NAMALWA (cell line): ENCODE measurements at regions not wholly inside any gene's neighbourhood (a gene's known extent, or its start where the extent isn't known, plus 50 kb on each side); places are given as distances from the start of the nearest gene placed in this dataset.
"Not testable (repeated sequence)": the region's sequence is repeated elsewhere in the genome, so short reads cannot be mapped to it uniquely, and the experiment has no call there.

Experiments
- DNase-seq: peaks from one replicate; pipeline ENCODE4 v3.0.0-alpha.2; 2015; ENCODE audit warnings: low spot score

DNA sequence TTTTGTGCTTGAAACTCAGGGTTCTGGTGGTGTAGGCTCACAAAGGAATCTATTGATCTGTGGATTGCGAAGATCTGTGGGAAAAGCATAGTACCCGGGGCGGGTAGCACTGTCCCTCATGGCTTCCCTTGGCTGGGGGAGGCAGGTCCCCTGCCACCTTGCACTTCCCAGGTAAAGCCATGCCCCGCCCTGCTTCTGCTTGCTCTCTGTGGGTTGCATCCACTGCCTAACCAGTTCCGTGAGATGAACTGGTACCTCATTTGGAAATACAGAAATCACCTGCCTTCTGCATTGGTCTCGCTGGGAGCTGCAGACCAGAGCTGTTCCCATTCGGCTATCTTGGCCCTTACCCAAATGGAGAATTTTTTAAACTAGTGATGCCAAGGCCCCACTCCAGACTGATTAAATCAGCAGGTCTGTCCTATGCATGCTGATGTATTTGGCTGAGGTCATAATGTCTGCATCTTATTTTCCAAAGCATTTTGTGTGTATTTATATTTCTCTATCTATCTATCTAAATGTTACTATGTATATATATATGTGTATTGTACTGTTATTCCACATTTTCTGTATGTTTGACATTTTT is 65.5 kb upstream of the SLC7A14 start:
- DNase-seq, result no peak

DNA sequence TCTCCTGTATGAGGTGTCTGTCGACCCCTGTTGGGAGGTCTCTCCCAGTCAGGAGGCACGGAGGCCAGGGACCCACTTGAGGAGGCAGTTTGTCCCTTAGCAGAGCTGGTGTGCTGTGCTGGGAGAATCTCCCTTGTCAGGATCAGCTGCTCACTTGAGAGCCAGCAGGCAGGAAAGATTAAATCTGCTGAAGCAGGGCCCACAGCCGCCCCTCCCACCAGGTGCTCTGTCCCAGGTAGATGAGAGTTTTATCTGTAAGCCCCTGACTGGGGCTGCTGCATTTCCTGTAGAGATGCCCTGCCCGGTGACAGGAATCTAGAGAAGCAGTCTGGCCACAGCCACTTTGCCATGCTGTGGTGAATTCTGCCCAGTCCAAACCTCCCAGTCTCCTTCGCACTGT is 64.7 kb upstream of the SLC7A14 start:
- not testable (repeated sequence) for DNase-seq

DNA sequence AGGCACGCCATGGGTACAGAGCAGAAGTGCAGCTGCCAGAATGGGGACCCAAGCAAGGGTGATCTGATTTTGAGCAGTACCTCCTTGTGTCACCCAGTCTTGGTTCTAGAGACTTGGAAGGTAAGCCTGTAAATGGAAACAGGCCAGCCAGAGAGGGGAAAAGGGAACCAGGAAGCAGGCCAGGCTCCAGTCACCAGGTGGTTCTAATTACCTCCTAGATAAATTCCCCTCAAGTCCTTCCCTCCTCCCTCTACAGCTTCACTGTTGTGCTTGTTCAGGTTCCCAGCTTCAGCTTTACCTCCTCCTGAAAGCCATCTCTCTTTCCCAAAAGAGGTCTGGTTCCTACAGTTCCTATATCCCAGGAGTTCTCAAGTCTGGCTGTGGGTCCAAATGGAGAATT is 58.8 kb upstream of the SLC7A14 start:
- DNase-seq, result no peak

DNA sequence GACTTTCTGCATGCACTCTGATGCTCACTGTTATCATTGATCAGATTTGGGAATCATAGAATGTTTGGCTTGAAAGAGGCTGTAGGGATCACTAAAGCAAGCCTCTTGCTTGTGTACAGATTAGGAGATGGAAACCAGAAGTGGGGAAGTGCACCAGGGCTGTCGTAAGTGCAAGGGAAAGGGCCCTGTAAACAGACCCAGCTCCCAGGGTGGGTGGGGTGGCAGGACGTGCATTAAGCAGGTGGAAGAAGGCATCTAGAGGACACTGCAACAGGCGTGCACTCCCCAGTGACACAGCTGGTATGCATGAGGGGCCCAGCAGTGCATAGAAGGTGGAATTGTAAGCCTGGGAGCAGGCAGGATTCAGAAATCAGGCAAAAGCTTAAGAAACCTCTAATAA is 58.0 kb upstream of the SLC7A14 start:
- no peak for DNase-seq

DNA sequence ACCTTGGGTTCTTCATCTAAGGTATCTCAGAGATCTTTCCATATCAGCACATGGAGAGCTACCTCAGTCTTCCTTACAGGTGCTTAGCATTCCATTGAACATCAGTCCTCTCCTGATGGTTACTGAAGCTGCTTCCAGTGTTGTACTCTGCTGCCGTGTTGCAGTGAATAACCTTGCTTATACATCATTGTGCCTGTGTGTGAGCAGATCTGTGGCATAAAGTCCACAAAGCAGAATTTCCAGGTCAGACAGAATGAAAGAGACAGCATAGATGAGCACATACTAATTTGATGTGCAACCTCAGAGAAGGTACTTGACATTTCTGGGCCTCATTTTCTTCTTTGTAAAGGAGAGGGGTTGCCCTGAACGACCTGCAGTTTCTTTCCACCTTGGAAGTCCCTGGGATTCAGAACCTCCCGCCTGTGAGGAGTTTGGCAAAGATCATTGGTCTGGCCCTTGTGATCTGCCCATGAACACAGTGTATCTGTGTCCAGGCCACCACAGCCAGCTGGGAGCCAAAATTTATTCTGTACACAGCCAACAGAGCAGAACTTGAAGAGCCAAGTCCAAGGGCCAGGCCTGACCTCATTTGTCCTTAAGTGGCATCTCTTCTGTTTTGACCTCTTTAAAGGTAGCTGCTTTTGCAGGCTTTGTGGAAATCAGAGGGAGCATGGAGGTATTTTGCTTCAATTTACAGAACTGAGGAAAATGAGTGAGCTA is 57.2 kb upstream of the SLC7A14 start:
- DNase-seq, result no peak

DNA sequence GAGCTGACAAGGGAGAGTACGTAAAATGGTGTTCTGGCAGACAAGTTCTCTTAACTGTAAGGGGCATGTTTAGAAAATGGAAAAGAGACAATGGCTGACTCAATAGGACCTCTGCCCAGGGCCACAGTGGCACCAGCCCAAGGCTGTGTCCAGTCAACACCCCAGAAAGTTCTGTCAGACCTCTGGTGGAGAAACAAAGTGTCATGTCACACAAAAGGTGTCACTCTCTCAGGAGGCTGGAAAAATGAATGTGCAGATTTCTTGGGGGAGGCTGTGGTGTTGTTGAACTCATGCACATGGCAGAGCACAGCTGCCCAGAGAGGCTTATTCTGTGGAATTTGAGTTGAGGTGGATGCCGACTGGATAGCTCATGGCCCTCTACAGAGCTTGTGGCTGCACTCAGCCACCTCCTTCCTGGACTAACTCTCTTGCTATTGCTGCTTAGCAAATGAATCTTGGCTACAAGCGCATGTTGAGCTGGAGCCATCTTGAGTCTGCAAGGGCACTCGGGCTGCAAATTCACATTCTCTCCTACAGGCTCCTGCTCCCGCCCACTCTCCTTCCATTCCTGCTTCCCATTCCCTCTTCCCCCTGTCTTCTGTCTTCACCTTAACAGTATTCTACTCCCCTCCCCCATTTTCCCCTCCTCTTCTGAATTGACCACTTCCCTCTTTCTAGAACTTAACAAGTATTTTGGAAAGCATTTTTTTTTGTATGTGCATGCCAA is 55.8 kb upstream of the SLC7A14 start:
- DNase-seq, result no peak

DNA sequence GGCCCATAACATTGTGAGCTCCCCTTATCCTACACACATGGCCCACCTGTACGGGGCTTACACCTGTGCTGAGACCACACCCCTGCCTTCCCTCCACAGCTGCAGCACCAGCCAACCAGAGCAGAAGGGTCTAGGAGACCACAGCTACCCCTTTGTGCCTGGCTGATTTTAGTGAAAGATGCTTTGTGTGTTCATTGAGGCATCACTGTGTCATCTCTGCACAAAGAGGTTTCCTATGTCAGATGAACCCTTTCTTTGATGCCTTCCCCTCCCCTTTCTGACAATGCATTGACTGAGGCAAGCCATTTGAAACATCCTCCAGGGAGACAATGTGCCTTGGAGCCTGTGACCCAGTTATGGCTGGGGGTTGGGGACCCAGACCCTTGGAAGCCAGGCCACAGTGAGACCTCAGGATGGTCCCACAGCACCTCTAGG is 54.9 kb upstream of the SLC7A14 start:
- DNase-seq, result no peak

DNA sequence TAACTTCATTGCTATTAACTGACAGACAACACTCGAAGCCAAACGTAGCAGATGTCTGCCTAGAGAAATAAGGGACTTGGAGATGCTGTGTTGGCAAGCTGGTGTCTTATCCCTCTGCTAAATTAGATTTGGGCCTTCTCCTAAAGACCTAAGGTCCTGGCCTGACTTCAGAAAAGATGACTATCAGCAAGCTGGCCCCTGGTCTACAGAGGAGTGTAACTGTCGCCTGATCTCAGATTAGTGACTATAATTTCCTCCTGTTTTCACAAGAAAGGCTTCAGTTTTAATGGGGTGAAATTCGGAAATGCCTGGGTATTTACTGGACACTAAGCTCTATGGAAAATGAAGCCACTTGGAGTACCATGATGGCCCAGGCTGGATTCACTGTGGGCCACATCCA is 53.1 kb upstream of the SLC7A14 start:
- no peak for DNase-seq

DNA sequence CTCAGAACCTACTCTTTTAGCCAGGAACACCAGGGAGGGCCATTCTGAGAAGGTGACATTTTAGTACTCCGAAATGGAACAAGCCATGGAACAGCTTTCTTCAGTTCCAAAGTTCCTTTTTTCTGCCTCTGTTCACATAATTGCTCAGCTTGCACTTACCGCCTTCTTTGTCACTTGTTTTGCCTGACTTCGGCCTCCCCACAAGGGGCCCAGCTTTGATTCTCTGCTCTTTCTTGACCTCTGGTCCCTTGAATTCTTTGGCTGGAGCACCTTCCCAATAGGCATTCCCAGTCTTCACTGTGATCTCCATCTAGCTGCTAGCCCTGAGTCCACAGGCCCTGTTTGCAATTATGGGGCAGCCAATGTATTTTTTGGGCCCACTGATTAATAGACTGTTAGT is 51.4 kb upstream of the SLC7A14 start:
- no peak for DNase-seq

DNA sequence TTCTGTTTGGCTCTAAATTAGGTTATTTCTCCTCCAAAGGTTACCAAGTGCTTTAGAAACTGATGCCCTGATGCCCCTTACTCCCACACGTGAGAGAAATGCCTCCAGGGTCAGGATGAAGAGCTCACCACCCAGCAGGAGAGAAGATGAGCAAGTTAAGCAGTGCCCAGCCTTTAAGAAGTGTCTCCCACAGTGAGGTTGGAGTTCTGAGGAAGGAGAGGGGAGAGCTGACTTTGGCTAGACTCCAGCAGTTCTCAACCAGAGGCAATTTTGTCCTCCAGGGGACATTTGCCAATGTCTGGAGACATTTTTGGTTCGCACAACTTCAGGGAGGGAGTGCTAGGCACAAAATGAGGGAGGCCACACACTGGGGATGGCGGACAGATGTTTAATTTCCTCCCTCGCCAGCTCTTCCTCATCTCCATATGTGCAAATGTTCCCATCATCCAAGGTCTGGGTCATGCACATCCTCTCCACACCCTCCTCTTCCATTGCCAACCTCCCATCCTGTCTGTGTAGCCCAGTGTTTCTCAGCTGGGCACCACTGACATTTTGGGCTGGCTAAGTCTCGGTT is 50.6 kb upstream of the SLC7A14 start:
- DNase-seq, result no peak
